ENCODE measurements at regions not wholly inside any gene's neighbourhood (a gene's known extent, or its start where the extent isn't known, plus 50 kb on each side); places are given as distances from the start of the nearest gene placed in this dataset.

DNA sequence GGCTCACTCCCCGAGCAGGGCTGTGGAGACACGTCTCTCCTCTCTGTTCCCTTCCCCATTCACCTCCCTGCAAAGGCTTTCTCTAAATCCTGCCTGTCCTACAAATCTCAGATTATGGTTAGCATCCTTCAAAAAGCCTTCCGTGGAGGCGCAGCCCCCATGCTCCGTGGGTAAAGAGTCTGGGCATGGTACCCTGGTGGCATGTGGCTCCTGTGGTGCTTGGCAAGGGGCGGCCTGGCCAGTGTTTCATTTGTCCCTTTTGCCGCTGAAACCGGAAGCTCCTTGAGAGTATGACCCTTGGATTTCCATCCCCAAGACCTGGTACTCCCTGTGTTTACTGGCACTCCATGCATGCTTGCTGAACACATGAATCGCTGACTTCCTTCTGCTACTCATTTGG is 839.3 kb upstream of the SALL3 start:
- TF ChIP-seq EZH2 (IDR thresholded peaks at IDR 0.05; ENCODE audit: borderline replicate concordance, low read depth, low read length, severe bottlenecking) = no peak
- TF ChIP-seq, protein P1, sequence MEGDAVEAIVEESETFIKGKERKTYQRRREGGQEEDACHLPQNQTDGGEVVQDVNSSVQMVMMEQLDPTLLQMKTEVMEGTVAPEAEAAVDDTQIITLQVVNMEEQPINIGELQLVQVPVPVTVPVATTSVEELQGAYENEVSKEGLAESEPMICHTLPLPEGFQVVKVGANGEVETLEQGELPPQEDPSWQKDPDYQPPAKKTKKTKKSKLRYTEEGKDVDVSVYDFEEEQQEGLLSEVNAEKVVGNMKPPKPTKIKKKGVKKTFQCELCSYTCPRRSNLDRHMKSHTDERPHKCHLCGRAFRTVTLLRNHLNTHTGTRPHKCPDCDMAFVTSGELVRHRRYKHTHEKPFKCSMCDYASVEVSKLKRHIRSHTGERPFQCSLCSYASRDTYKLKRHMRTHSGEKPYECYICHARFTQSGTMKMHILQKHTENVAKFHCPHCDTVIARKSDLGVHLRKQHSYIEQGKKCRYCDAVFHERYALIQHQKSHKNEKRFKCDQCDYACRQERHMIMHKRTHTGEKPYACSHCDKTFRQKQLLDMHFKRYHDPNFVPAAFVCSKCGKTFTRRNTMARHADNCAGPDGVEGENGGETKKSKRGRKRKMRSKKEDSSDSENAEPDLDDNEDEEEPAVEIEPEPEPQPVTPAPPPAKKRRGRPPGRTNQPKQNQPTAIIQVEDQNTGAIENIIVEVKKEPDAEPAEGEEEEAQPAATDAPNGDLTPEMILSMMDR (IDR thresholded peaks at IDR 0.05; ENCODE audit: borderline replicate concordance, extremely low read depth, low read length, poor library complexity, severe bottlenecking) = no peak

Measured in DND-41 (cell line).